GM12878 (cell line): ENCODE measurements at regions not wholly inside any gene's neighbourhood (a gene's known extent, or its start where the extent isn't known, plus 50 kb on each side); places are given as distances from the start of the nearest gene placed in this dataset.
"Not testable (repeated sequence)": the region's sequence is repeated elsewhere in the genome, so short reads cannot be mapped to it uniquely, and the experiment has no call there.

Experiments used
- ATAC-seq: fragments of 200-7000 bp; cut with Tn5 transposase; 3 replicates; pipeline ENCODE4 v1.9.1; 2020; ENCODE audit warnings: mild to moderate bottlenecking, moderate library complexity
- BruUV-seq: library from RNA; stranded (reverse); fragments of 400-500 nt; replicated peaks from 2 replicates; lab custom pipeline; 2021; lab: Mats Ljungman, UMichigan
- CTCF ChIA-PET: fragments of 300-600 bp; sonication (Branson Sonifier 250); formaldehyde crosslinking; extraction: SDS; loops from one replicate; lab custom pipeline; 2021; ENCODE audit warnings: inconsistent platforms; lab: Yijun Ruan, JAX
- POLR2A ChIA-PET: fragments of 350-600 bp; formaldehyde crosslinking; extraction: SDS; loops from one replicate; lab custom pipeline; 2021; ENCODE audit warnings: inconsistent platforms; lab: Charles Lee
- RAD21 ChIA-PET: fragments of 300-600 bp; sonication (Branson Sonifier 250); formaldehyde crosslinking; loops from one replicate; lab custom pipeline; 2023; ENCODE audit warnings: antibody characterized with exemption; ENCODE audit not compliant: unreplicated experiment; lab: Charles Lee
- SMC1A ChIA-PET: fragments of 300-600 bp; sonication (Branson Sonifier 250); formaldehyde crosslinking; loops from one replicate; lab custom pipeline; 2023; ENCODE audit not compliant: unreplicated experiment, uncharacterized antibody; lab: Charles Lee
- DNase-seq: peaks from one replicate; pipeline ENCODE4 v3.0.0-alpha.2; 2011; ENCODE audit warnings: low read depth, low spot score
- FAIRE-seq: peaks from 3 replicates; lab custom pipeline; 2011; peaks lifted over from hg19 to GRCh38; lab: Jason Lieb, UNC
- H2AFZ ChIP-seq: 2 replicates; pipeline ENCODE4 v1.6.0; 2011; ENCODE audit warnings: low read depth, low read length, control low read depth; ENCODE audit not compliant: control insufficient read depth
- H3K27ac ChIP-seq: 2 replicates; pipeline ENCODE4 v1.5.1; 2011; ENCODE audit warnings: control low read depth; ENCODE audit not compliant: control insufficient read depth, insufficient read depth
- H3K27me3 ChIP-seq, 2 experiments: replicated peaks in 1 of 2; 2 replicates each; pipeline versions ENCODE4 v1.6.0 to v1.6.1; 2011; ENCODE audit warnings: low read length in 1 of 2; ENCODE audit not compliant: control insufficient read depth in 2 of 2, insufficient read depth in 2 of 2
- H3K36me3 ChIP-seq, 2 experiments: 2 replicates each; pipeline ENCODE4 v1.5.1; 2011; ENCODE audit warnings: low read length in 1 of 2; ENCODE audit not compliant: control insufficient read depth in 2 of 2, insufficient read depth in 2 of 2
- H3K4me1 ChIP-seq: 2 replicates; pipeline ENCODE4 v1.6.1; 2011; ENCODE audit warnings: mild to moderate bottlenecking, low read length, moderate library complexity, mixed read lengths; ENCODE audit not compliant: control insufficient read depth, insufficient read depth
- H3K4me2 ChIP-seq: 2 replicates; pipeline ENCODE4 v1.6.0; 2011; ENCODE audit warnings: control low read depth; ENCODE audit not compliant: control insufficient read depth, insufficient read depth
- H3K4me3 ChIP-seq: fragments of 200-600 bp; sonication (generic); 2 replicates; pipeline ENCODE4 v1.5.1; 2016
- H3K79me2 ChIP-seq: 2 replicates; pipeline ENCODE4 v1.6.0; 2011; ENCODE audit warnings: low read length; ENCODE audit not compliant: control insufficient read depth, insufficient read depth
- H3K9ac ChIP-seq: 2 replicates; pipeline ENCODE4 v1.8.0; 2011; ENCODE audit warnings: low read length, control low read depth, mixed read lengths; ENCODE audit not compliant: control insufficient read depth, insufficient read depth
- H3K9me3 ChIP-seq: replicated peaks from 3 replicates; pipeline ENCODE4 v1.5.1; 2011; ENCODE audit warnings: mild to moderate bottlenecking, low read length; ENCODE audit not compliant: control insufficient read depth, insufficient read depth
- H4K20me1 ChIP-seq: 2 replicates; pipeline ENCODE4 v1.6.0; 2011; ENCODE audit not compliant: control insufficient read depth, insufficient read depth
- CHD2 ChIP-seq: IDR thresholded peaks from 2 replicates; pipeline ENCODE4 v1.6.1; 2011; ENCODE audit warnings: low read depth, low read length, improper control_type of control experiment, borderline replicate concordance
- FOS ChIP-seq: IDR thresholded peaks from 3 replicates; pipeline ENCODE4 v1.6.1; 2011; ENCODE audit warnings: borderline replicate concordance; ENCODE audit not compliant: insufficient read length; ENCODE audit errors: extremely low read depth
- HDAC6 ChIP-seq: fragments of 200-600 bp; sonication (generic); IDR thresholded peaks from one replicate; pipeline ENCODE4 v1.8.0; 2017; ENCODE audit warnings: antibody characterized with exemption; ENCODE audit not compliant: unreplicated experiment
- IKZF1 ChIP-seq: fragments of 450-650 bp; conservative IDR thresholded peaks from 2 replicates; pipeline ENCODE4 v1.6.1; 2017; ENCODE audit warnings: antibody characterized with exemption, mild to moderate bottlenecking
- NR2F1 ChIP-seq: fragments of 450-650 bp; conservative IDR thresholded peaks from 2 replicates; pipeline ENCODE4 v1.6.1; 2017; ENCODE audit warnings: mild to moderate bottlenecking
- POLR2AphosphoS2 ChIP-seq: IDR thresholded peaks from 2 replicates; pipeline ENCODE4 v1.6.1; 2011; ENCODE audit warnings: low read depth, mild to moderate bottlenecking, low read length, improper control_type of control experiment, moderate library complexity
- RFX5 ChIP-seq: IDR thresholded peaks from 2 replicates; pipeline ENCODE4 v1.6.1; 2011; ENCODE audit warnings: low read depth, low read length, improper control_type of control experiment
- SMARCA5 ChIP-seq: fragments of 450-650 bp; IDR thresholded peaks from 2 replicates; pipeline ENCODE4 v1.6.1; 2017; ENCODE audit warnings: mild to moderate bottlenecking
- USF2 ChIP-seq: IDR thresholded peaks from 2 replicates; pipeline ENCODE4 v1.6.1; 2011; ENCODE audit warnings: low read depth, low read length, improper control_type of control experiment, borderline replicate concordance
- YY1 ChIP-seq: IDR thresholded peaks from 2 replicates; pipeline ENCODE4 v1.6.1; 2011; ENCODE audit warnings: low read depth, mild to moderate bottlenecking, low read length
- WGBS: methylation state at CpG from one replicate; pipeline ENCODE4 v1.1.6; 2016; ENCODE audit warnings: low lambda C conversion rate; ENCODE audit not compliant: insufficient replicate concordance, insufficient coverage; ENCODE audit errors: missing lambda C conversion rate; 5-methylcytosine and 5-hydroxymethylcytosine counted together
- in situ Hi-C: fragments of 300-500 bp; cut with MboI; formaldehyde crosslinking; loops from 9 replicates; pipeline ENCODE4 v1.14.3; 2018; ENCODE audit warnings: mixed read lengths
- intact Hi-C: fragments of 100-400 bp; cut with micrococcal nuclease; formaldehyde crosslinking; loops from one replicate; pipeline ENCODE4 v1.14.2; 2022; ENCODE audit not compliant: unreplicated experiment

- Histone ChIP-seq H3K4me2 (no peak overlapping the region), H3K4me1 (no peaks in the 10 kb centered on the region), H3K27ac (no peak overlapping the region), H3K9me3 (no peaks in the 10 kb centered on the region), H3K27me3 (no peaks in the 10 kb centered on the region; a peak in 1 of 4 replicates), H4K20me1 (no peaks in the 10 kb centered on the region), H2AFZ (no peak overlapping the region), H3K79me2 (no peaks in the 10 kb centered on the region), H3K4me3 (no peak overlapping the region), H3K9ac (no peak overlapping the region), H3K36me3 (no peaks in the 10 kb centered on the region)
- DNase-seq = no peak
- ATAC-seq = no peak
- BruUV-seq = no TSS peak
- ChIA-PET RAD21 (no interaction called here), POLR2A (no interaction called here), SMC1A (no interaction called here), CTCF (no interaction called here)
- FAIRE-seq = no peak
- intact Hi-C loops (no loop called here), in situ Hi-C loops (no loop called here)
- TF ChIP-seq CHD2 (no peak), YY1 (no peak), RFX5 (no peak), NR2F1 (no peak), POLR2AphosphoS2 (no peak), FOS (no peak), IKZF1 (no peak), USF2 (no peak), HDAC6 (no peak), SMARCA5 (no peak)
Measured at GRCh38 chr2:200110381-200110780, 155.0 kb downstream of the MAIP1 start.

- POLR2A ChIA-PET, intact Hi-C loops, RAD21 ChIA-PET, CTCF ChIA-PET, H2AFZ ChIP-seq, in situ Hi-C loops, H3K4me3 ChIP-seq, H3K79me2 ChIP-seq, H3K27ac ChIP-seq, BruUV-seq, FAIRE-seq, ATAC-seq, H4K20me1 ChIP-seq, H3K27me3 ChIP-seq, H3K9me3 ChIP-seq, H3K4me2 ChIP-seq, H3K4me1 ChIP-seq, SMC1A ChIA-PET, H3K36me3 ChIP-seq, DNase-seq, H3K9ac ChIP-seq: not testable (repeated sequence)
- WGBS = 7% methylated on average over 8 of the region's 8 CpGs
Measured at GRCh38 chr2:200113016-200113799, 157.8 kb downstream of the MAIP1 start.
